ENCODE measurements at regions not wholly inside any gene's neighbourhood (a gene's known extent, or its start where the extent isn't known, plus 50 kb on each side); places are given as distances from the start of the nearest gene placed in this dataset.

- TF ChIP-seq CHD7 (IDR thresholded peaks at IDR 0.05; ENCODE audit: insufficient replicate concordance, low read length) (no peak), EP300 (IDR thresholded peaks at IDR 0.05; ENCODE audit: borderline replicate concordance in 1 of 2, low read depth in 2 of 2, low read length in 2 of 2) (no peak), CBX8 (IDR thresholded peaks at IDR 0.05; ENCODE audit: borderline replicate concordance, low read depth, low read length) (no peak), GABPA (IDR thresholded peaks at IDR 0.05; ENCODE audit: borderline replicate concordance, insufficient read depth, low read length) (no peak)
These were observed 1081.7 kb upstream of the FANCL start (continued) for GRCh38 chr2:59322870-59323269.
